H1 (cell line): ENCODE measurements at regions not wholly inside any gene's neighbourhood (a gene's known extent, or its start where the extent isn't known, plus 50 kb on each side); places are given as distances from the start of the nearest gene placed in this dataset.

Experiments used
- CTCF ChIA-PET: fragments of 300-600 bp; sonication (Branson Sonifier 250); formaldehyde crosslinking; loops from one replicate; lab custom pipeline; 2021; ENCODE audit not compliant: partially characterized antibody; lab: Charles Lee
- POLR2A ChIA-PET: fragments of 300-600 bp; sonication (Branson Sonifier 250); formaldehyde crosslinking; loops from one replicate; lab custom pipeline; 2021; ENCODE audit warnings: inconsistent platforms; ENCODE audit not compliant: partially characterized antibody; lab: Charles Lee
- DNase-seq, 2 experiments: peaks; one replicate each; pipeline versions ENCODE4 v3.0.0 to v3.0.0-alpha.2; 2010 to 2022; ENCODE audit warnings: low spot score in 2 of 2, low read depth in 1 of 2, mixed read lengths in 1 of 2
- FAIRE-seq: peaks from 2 replicates; lab custom pipeline; 2011; peaks lifted over from hg19 to GRCh38; lab: Jason Lieb, UNC
- H2AFZ ChIP-seq: 2 replicates; pipeline ENCODE4 v1.8.1; 2012; ENCODE audit warnings: low read length, inconsistent platforms
- H2AK5ac ChIP-seq: 2 replicates; pipeline ENCODE4 v1.6.1; 2013; ENCODE audit warnings: low read depth, low read length
- H2BK120ac ChIP-seq: replicated peaks from 2 replicates; pipeline ENCODE3; 2013; ENCODE audit warnings: low read depth, low read length, inconsistent platforms
- H2BK12ac ChIP-seq: 2 replicates; pipeline ENCODE4 v1.6.1; 2013; ENCODE audit warnings: low read depth, low read length
- H2BK15ac ChIP-seq: 2 replicates; pipeline ENCODE4 v1.6.1; 2013; ENCODE audit warnings: low read length
- H2BK20ac ChIP-seq: 2 replicates; pipeline ENCODE4 v1.6.1; 2013; ENCODE audit warnings: low read length
- H2BK5ac ChIP-seq: 2 replicates; pipeline ENCODE4 v1.6.1; 2013; ENCODE audit warnings: low read depth, low read length
- H3K14ac ChIP-seq: 2 replicates; pipeline ENCODE4 v1.6.1; 2013; ENCODE audit warnings: inconsistent platforms; ENCODE audit not compliant: insufficient read length
- H3K18ac ChIP-seq: 2 replicates; pipeline ENCODE4 v1.6.1; 2013; ENCODE audit warnings: low read length; ENCODE audit errors: extremely low read depth
- H3K23ac ChIP-seq: 2 replicates; pipeline ENCODE4 v1.6.1; 2013; ENCODE audit warnings: inconsistent platforms; ENCODE audit not compliant: insufficient read length
- H3K23me2 ChIP-seq: 2 replicates; pipeline ENCODE4 v1.6.1; 2013; ENCODE audit warnings: low read depth, low read length
- H3K27ac ChIP-seq: 2 replicates; pipeline ENCODE4 v1.6.1; 2011; ENCODE audit warnings: low read depth, low read length, inconsistent platforms
- H3K27me3 ChIP-seq, 4 experiments: replicated peaks in 1 of 4; 1 replicate in 1 of 4; 2 replicates in 3 of 4; pipeline versions ENCODE4 v1.6.1 to v1.8.1; 2011 to 2013; ENCODE audit warnings: low read length in 3 of 4, mild to moderate bottlenecking in 3 of 4, inconsistent platforms in 2 of 4, mixed read lengths in 2 of 4, moderate library complexity in 1 of 4; ENCODE audit not compliant: control insufficient read depth in 3 of 4, insufficient read depth in 3 of 4; ENCODE audit errors: extremely low read depth in 1 of 4
- H3K36me3 ChIP-seq, 4 experiments: 2 replicates each; pipeline versions ENCODE4 v1.6.1 to v1.8.1; 2011 to 2013; ENCODE audit warnings: mild to moderate bottlenecking in 4 of 4, low read length in 3 of 4, moderate library complexity in 2 of 4, control low read depth in 1 of 4, inconsistent platforms in 1 of 4; ENCODE audit not compliant: insufficient read depth in 4 of 4, control insufficient read depth in 2 of 4
- H3K4ac ChIP-seq: replicated peaks from 2 replicates; pipeline ENCODE3; 2013; ENCODE audit warnings: low read length, low read depth, mixed read lengths, inconsistent platforms; ENCODE audit not compliant: insufficient read length
- H3K4me1 ChIP-seq, 4 experiments: replicated peaks in 1 of 4; 1 replicate in 1 of 4; 2 replicates in 3 of 4; pipeline versions ENCODE4 v1.6.1 to v1.8.1; 2011 to 2013; ENCODE audit warnings: low read length in 3 of 4, inconsistent platforms in 2 of 4, mixed read lengths in 1 of 4; ENCODE audit not compliant: insufficient read depth in 4 of 4, control insufficient read depth in 3 of 4
- H3K4me2 ChIP-seq, 2 experiments: 2 replicates each; pipeline versions ENCODE4 v1.6.1 to v1.8.1; 2011 to 2013; ENCODE audit warnings: low read depth in 2 of 2, low read length in 2 of 2, control low read depth in 1 of 2, inconsistent platforms in 1 of 2, mild to moderate bottlenecking in 1 of 2; ENCODE audit not compliant: insufficient read depth in 1 of 2
- H3K4me3 ChIP-seq, 4 experiments: fragments of 200-600, 300-600 bp in 1 of 4; sonication (generic), shearing (Covaris generic), sonication (Bioruptor Twin) in 1 of 4; 2 replicates each; pipeline versions ENCODE4 v1.5.1 to v1.8.1; 2011 to 2016; ENCODE audit warnings: low read length in 4 of 4, low read depth in 3 of 4, control low read depth in 2 of 4, inconsistent platforms in 2 of 4, mild to moderate bottlenecking in 2 of 4, mixed read lengths in 1 of 4, moderate library complexity in 1 of 4; ENCODE audit not compliant: insufficient read depth in 2 of 4; ENCODE audit errors: extremely low read depth in 1 of 4
- H3K56ac ChIP-seq: replicated peaks from 2 replicates; pipeline ENCODE3; 2013; ENCODE audit warnings: low read depth, mild to moderate bottlenecking, mixed read lengths, low read length, inconsistent platforms; ENCODE audit not compliant: insufficient read length
- H3K79me1 ChIP-seq: 2 replicates; pipeline ENCODE4 v1.6.1; 2013; ENCODE audit warnings: low read depth, low read length, control low read depth
- H3K79me2 ChIP-seq, 2 experiments: 2 replicates each; pipeline versions ENCODE4 v1.6.1 to v1.8.1; 2012 to 2013; ENCODE audit warnings: low read length in 2 of 2, mild to moderate bottlenecking in 2 of 2, inconsistent platforms in 1 of 2; ENCODE audit not compliant: insufficient read depth in 2 of 2, control insufficient read depth in 1 of 2
- H3K9ac ChIP-seq, 4 experiments: replicated peaks in 1 of 4; 1 replicate in 1 of 4; 2 replicates in 3 of 4; pipeline versions ENCODE4 v1.6.1 to v1.8.1; 2011 to 2013; ENCODE audit warnings: low read depth in 3 of 4, low read length in 3 of 4, control low read depth in 2 of 4, mild to moderate bottlenecking in 2 of 4, moderate library complexity in 2 of 4, inconsistent platforms in 1 of 4; ENCODE audit errors: extremely low read depth in 1 of 4
- H3K9me3 ChIP-seq, 2 experiments: 2 replicates each; pipeline versions ENCODE4 v1.6.1 to v1.8.1; 2012 to 2013; ENCODE audit warnings: mild to moderate bottlenecking in 2 of 2, moderate library complexity in 2 of 2, control low read depth in 1 of 2, inconsistent platforms in 1 of 2, low read depth in 1 of 2, low read length in 1 of 2, mixed read lengths in 1 of 2; ENCODE audit not compliant: insufficient read depth in 2 of 2
- H4K20me1 ChIP-seq, 2 experiments: replicated peaks in 1 of 2; 2 replicates each; pipeline versions ENCODE3 to v1.8.1; 2011 to 2013; ENCODE audit warnings: inconsistent platforms in 2 of 2, low read length in 2 of 2, mild to moderate bottlenecking in 1 of 2; ENCODE audit not compliant: insufficient read depth in 2 of 2, control insufficient read depth in 1 of 2
- H4K5ac ChIP-seq: 2 replicates; pipeline ENCODE4 v1.6.1; 2013; ENCODE audit warnings: low read length, low read depth, mixed read lengths, inconsistent platforms; ENCODE audit not compliant: insufficient read length
- H4K8ac ChIP-seq: 2 replicates; pipeline ENCODE4 v1.8.0; 2013; ENCODE audit warnings: mild to moderate bottlenecking, moderate library complexity, low read length, inconsistent platforms; ENCODE audit not compliant: insufficient read depth; ENCODE audit errors: extremely low read depth
- H4K91ac ChIP-seq: replicated peaks from 2 replicates; pipeline ENCODE3; 2013; ENCODE audit warnings: low read length, mixed read lengths, inconsistent platforms; ENCODE audit not compliant: insufficient read length
- BACH1 ChIP-seq: IDR thresholded peaks from 2 replicates; pipeline ENCODE4 v1.6.1; 2012; ENCODE audit warnings: low read length, improper control_type of control experiment
- BCL11A ChIP-seq, 2 experiments: IDR thresholded peaks; one replicate each; pipeline ENCODE4 v1.6.1; 2011; ENCODE audit warnings: low read depth in 2 of 2, low read length in 2 of 2, mild to moderate bottlenecking in 2 of 2
- CHD1 ChIP-seq: IDR thresholded peaks from 2 replicates; pipeline ENCODE4 v1.6.1; 2012; ENCODE audit warnings: low read depth, low read length, improper control_type of control experiment
- CHD2 ChIP-seq: IDR thresholded peaks from 2 replicates; pipeline ENCODE4 v1.6.1; 2012; ENCODE audit warnings: low read length, improper control_type of control experiment
- CREB1 ChIP-seq: IDR thresholded peaks from 2 replicates; pipeline ENCODE4 v1.6.1; 2012; ENCODE audit warnings: inconsistent platforms
- CTCF ChIP-seq, 3 experiments: IDR thresholded peaks; 1 replicate in 2 of 3; 2 replicates in 1 of 3; pipeline versions ENCODE4 v1.5.1 to v1.6.1; 2011; ENCODE audit warnings: low read length in 3 of 3, mild to moderate bottlenecking in 3 of 3, inconsistent platforms in 2 of 3, low read depth in 1 of 3, moderate library complexity in 1 of 3; ENCODE audit not compliant: insufficient read depth in 1 of 3; ENCODE audit errors: control extremely low read depth in 1 of 3
- EP300 ChIP-seq, 2 experiments: IDR thresholded peaks; 1 replicate in 1 of 2; 2 replicates in 1 of 2; pipeline ENCODE4 v1.6.1; 2011 to 2012; ENCODE audit warnings: low read depth in 2 of 2, low read length in 2 of 2, mild to moderate bottlenecking in 2 of 2, borderline replicate concordance in 1 of 2, inconsistent platforms in 1 of 2, moderate library complexity in 1 of 2
- PHF8 ChIP-seq: fragments of 200-600 bp; sonication (generic); conservative IDR thresholded peaks from 2 replicates; pipeline ENCODE4 v1.7.1; 2012; ENCODE audit warnings: low read depth, mild to moderate bottlenecking, inconsistent platforms, low read length, moderate library complexity
- RBBP5 ChIP-seq: IDR thresholded peaks from 2 replicates; pipeline ENCODE4 v1.7.1; 2012; ENCODE audit warnings: low read depth, mild to moderate bottlenecking, inconsistent platforms, low read length, moderate library complexity, borderline replicate concordance
- SIN3A ChIP-seq, 2 experiments: IDR thresholded peaks in 1 of 2; conservative IDR thresholded peaks in 1 of 2; 2 replicates each; pipeline ENCODE4 v1.6.1; 2011 to 2012; ENCODE audit warnings: low read length in 2 of 2, improper control_type of control experiment in 1 of 2, low read depth in 1 of 2, mild to moderate bottlenecking in 1 of 2
- WGBS, 2 experiments: shearing (Covaris generic) in 1 of 2; methylation state at CpG; one replicate each; pipeline versions ENCODE4 v1.1.6 to v1.1.7; 2013 to 2015; ENCODE audit warnings: low lambda C conversion rate in 2 of 2, mixed read lengths in 2 of 2, inconsistent platforms in 1 of 2, low coverage in 1 of 2, missing lambda C conversion rate in 1 of 2; ENCODE audit not compliant: insufficient replicate concordance in 2 of 2, insufficient coverage in 1 of 2, insufficient read length in 1 of 2; ENCODE audit errors: extremely low coverage in 1 of 2, missing lambda C conversion rate in 1 of 2; 5-methylcytosine and 5-hydroxymethylcytosine counted together
- TF ChIP-seq, protein P1 (sequence below): IDR thresholded peaks from 2 replicates; pipeline ENCODE4 v1.6.1; 2012; ENCODE audit warnings: inconsistent platforms

DNA sequence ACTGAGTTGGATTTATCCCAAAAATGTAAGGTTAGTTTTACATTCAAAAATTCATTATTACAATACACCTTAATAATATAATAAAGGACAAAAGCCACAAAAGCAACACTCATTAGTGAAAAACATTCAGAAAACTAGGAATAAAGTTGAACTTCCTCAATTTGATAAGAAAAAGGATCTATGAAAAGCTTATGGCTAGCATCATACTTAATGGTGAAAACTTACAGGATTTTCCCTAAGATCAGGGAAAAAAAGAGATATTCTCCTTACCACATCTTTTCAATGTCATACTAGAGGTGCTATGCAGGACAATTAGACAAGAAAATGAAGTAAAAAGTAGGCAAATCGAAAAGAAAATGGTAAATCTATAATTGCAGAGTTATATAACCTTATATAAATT is 279.9 kb downstream of the CGGBP1 start:
- no peaks in the 10 kb centered on the region for H3K79me2 ChIP-seq
- no peak overlapping the region for H3K18ac ChIP-seq
- 100% methylated on average over 1 of the region's 1 CpG; no CpG with 5 or more reads in 1 of the 2 experiments for WGBS, 2 experiments
- H3K56ac ChIP-seq = no peak overlapping the region
- no peak overlapping the region for H3K4me3 ChIP-seq
- H3K27ac ChIP-seq = no peak overlapping the region
- H2AK5ac ChIP-seq = no peak overlapping the region
- H3K79me1 ChIP-seq = no peaks in the 10 kb centered on the region
- no peak overlapping the region for H2BK20ac ChIP-seq
- H3K4me1 ChIP-seq = no peaks in the 10 kb centered on the region
- ChIA-PET CTCF (no interaction called here), POLR2A (no interaction called here)
- no peak for FAIRE-seq
- H3K14ac ChIP-seq = no peak overlapping the region
- no peak overlapping the region for H4K5ac ChIP-seq
- H3K4ac ChIP-seq = no peak overlapping the region
- H2BK120ac ChIP-seq = no peak overlapping the region
- H4K20me1 ChIP-seq = no peaks in the 10 kb centered on the region
- H2AFZ ChIP-seq = no peak overlapping the region
- H2BK15ac ChIP-seq = no peak overlapping the region
- H3K27me3 ChIP-seq = no peaks in the 10 kb centered on the region
- H3K23ac ChIP-seq = no peak overlapping the region
- no peaks in the 10 kb centered on the region for H3K36me3 ChIP-seq
- H3K4me2 ChIP-seq = no peak overlapping the region
- no peaks in the 10 kb centered on the region for H3K9me3 ChIP-seq
- H4K8ac ChIP-seq = no peak overlapping the region
- H4K91ac ChIP-seq = no peak overlapping the region
- no peaks in the 10 kb centered on the region for H3K23me2 ChIP-seq
- TF ChIP-seq, protein P1, sequence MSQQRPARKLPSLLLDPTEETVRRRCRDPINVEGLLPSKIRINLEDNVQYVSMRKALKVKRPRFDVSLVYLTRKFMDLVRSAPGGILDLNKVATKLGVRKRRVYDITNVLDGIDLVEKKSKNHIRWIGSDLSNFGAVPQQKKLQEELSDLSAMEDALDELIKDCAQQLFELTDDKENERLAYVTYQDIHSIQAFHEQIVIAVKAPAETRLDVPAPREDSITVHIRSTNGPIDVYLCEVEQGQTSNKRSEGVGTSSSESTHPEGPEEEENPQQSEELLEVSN = no peak
- TF ChIP-seq BCL11A (IDR thresholded peaks at IDR 0.05; ENCODE audit: low read depth in 2 of 2, low read length in 2 of 2) (no peak), CHD1 (no peak), CTCF (IDR thresholded peaks at IDR 0.05; ENCODE audit: control extremely low read depth in 1 of 3, insufficient read depth in 1 of 3, low read depth in 1 of 3, low read length in 3 of 3) (no peak), BACH1 (no peak), CHD2 (no peak), EP300 (IDR thresholded peaks at IDR 0.05; ENCODE audit: borderline replicate concordance in 1 of 2, low read depth in 2 of 2, low read length in 2 of 2) (no peak), CREB1 (no peak), SIN3A (conservative IDR thresholded peaks at IDR 0.05 in 1 of 2, IDR thresholded peaks at IDR 0.05 in 1 of 2; ENCODE audit: low read depth in 1 of 2, low read length in 2 of 2) (no peak), RBBP5 (no peak), PHF8 (no peak)
- no peak overlapping the region for H2BK12ac ChIP-seq
- no peak for DNase-seq
- no peak overlapping the region for H3K9ac ChIP-seq
- H2BK5ac ChIP-seq = no peak overlapping the region
